ENCODE measurements at regions not wholly inside any gene's neighbourhood (a gene's known extent, or its start where the extent isn't known, plus 50 kb on each side); places are given as distances from the start of the nearest gene placed in this dataset.

- no peak for TF ChIP-seq REST (IDR thresholded peaks at IDR 0.05; ENCODE audit: borderline replicate concordance)
- no peak for TF ChIP-seq CTCF (IDR thresholded peaks at IDR 0.05; ENCODE audit: poor library complexity, severe bottlenecking)
These were observed 731.8 kb upstream of the RGMB start for GRCh38 chr5:98041661-98042060.
